ENCODE measurements at regions not wholly inside any gene's neighbourhood (a gene's known extent, or its start where the extent isn't known, plus 50 kb on each side); places are given as distances from the start of the nearest gene placed in this dataset.
"Not testable (repeated sequence)": the region's sequence is repeated elsewhere in the genome, so short reads cannot be mapped to it uniquely, and the experiment has no call there.

- DNase-seq = peak; percentile 47
- H3K27ac Mint-ChIP-seq = peak overlapping the region in 1 of 6 donors; percentile 30
- no peaks in the 10 kb centered on the region for H3K9me3 Mint-ChIP-seq
- peak; percentile 45 to 67 for ATAC-seq (ENCODE audit: low read depth in 2 of 2)
- H3K36me3 Mint-ChIP-seq = no peaks in the 10 kb centered on the region
- H3K27me3 Mint-ChIP-seq = peaks cover 0 to 8% (median 0%) of the 10 kb centered on the region in 3 donors
- H3K4me3 Mint-ChIP-seq = peak overlapping the region in 5 of 8 donors; percentile 19 to 53 (median 35)
- H3K4me1 Mint-ChIP-seq = peaks cover 0 to 13% (median 5%) of the 10 kb centered on the region in 3 donors
These were observed 99.8 kb upstream of the FOXA2 start for GRCh38 chr20:22684072-22684762.

GRCh38 chr20:22684763-22685443 lies 100.5 kb upstream of the FOXA2 start:
- peak in 1 of 2 donors; percentile 21 for ATAC-seq (ENCODE audit: low read depth in 2 of 2)
- H3K4me3 Mint-ChIP-seq = peak overlapping the region in 4 of 8 donors; percentile 1 to 53 (median 38)

GRCh38 chr20:22686097-22686496 lies 101.7 kb upstream of the FOXA2 start:
- DNase-seq (no peak), ATAC-seq (ENCODE audit: low read depth in 2 of 2) (no peak)
- H3K27ac Mint-ChIP-seq = no peak overlapping the region
- H3K36me3 Mint-ChIP-seq = no peaks in the 10 kb centered on the region
- peaks cover 0 to 8% (median 0%) of the 10 kb centered on the region in 3 donors for H3K27me3 Mint-ChIP-seq
- no peaks in the 10 kb centered on the region for H3K9me3 Mint-ChIP-seq
- no peak overlapping the region for H3K4me3 Mint-ChIP-seq
- H3K4me1 Mint-ChIP-seq = peaks cover 0 to 13% (median 5%) of the 10 kb centered on the region in 3 donors

More at GRCh38 chr20:22684763-22685443, 100.5 kb upstream of the FOXA2 start:
- no peaks in the 10 kb centered on the region for H3K36me3 Mint-ChIP-seq
- H3K27me3 Mint-ChIP-seq = peaks cover 0 to 8% (median 0%) of the 10 kb centered on the region in 3 donors
- no peak for DNase-seq
- H3K4me1 Mint-ChIP-seq = peaks cover 0 to 13% (median 5%) of the 10 kb centered on the region in 3 donors
- H3K9me3 Mint-ChIP-seq = no peaks in the 10 kb centered on the region
- peak overlapping the region in 1 of 6 donors; percentile 33 for H3K27ac Mint-ChIP-seq

- peaks cover 0 to 8% (median 0%) of the 10 kb centered on the region in 3 donors for H3K27me3 Mint-ChIP-seq
- no peak overlapping the region for H3K4me3 Mint-ChIP-seq
- peaks cover 0 to 19% (median 5%) of the 10 kb centered on the region in 3 donors for H3K4me1 Mint-ChIP-seq
- no peak overlapping the region for H3K27ac Mint-ChIP-seq
- DNase-seq (no peak), ATAC-seq (ENCODE audit: low read depth in 2 of 2) (no peak)
- H3K9me3 Mint-ChIP-seq = no peaks in the 10 kb centered on the region
- H3K36me3 Mint-ChIP-seq = no peaks in the 10 kb centered on the region
These were observed 103.4 kb upstream of the FOXA2 start for GRCh38 chr20:22687676-22688349.

- Mint-ChIP-seq H3K9me3 (no peaks in the 10 kb centered on the region), H3K36me3 (no peaks in the 10 kb centered on the region), H3K27ac (no peak overlapping the region), H3K27me3 (peaks cover 0 to 8% (median 0%) of the 10 kb centered on the region in 3 donors), H3K4me3 (no peak overlapping the region), H3K4me1 (peaks cover 0 to 19% (median 5%) of the 10 kb centered on the region in 3 donors)
- ATAC-seq (ENCODE audit: low read depth in 2 of 2) = no peak
- no peak for DNase-seq
These were observed 104.1 kb upstream of the FOXA2 start for GRCh38 chr20:22688485-22688884.

GRCh38 chr20:22689266-22689665 lies 104.9 kb upstream of the FOXA2 start:
- ATAC-seq (ENCODE audit: low read depth in 2 of 2) = no peak
- H3K27ac Mint-ChIP-seq = no peak overlapping the region
- H3K9me3 Mint-ChIP-seq = no peaks in the 10 kb centered on the region
- peaks cover 0 to 17% (median 5%) of the 10 kb centered on the region in 3 donors for H3K4me1 Mint-ChIP-seq
- peaks cover 0 to 8% (median 0%) of the 10 kb centered on the region in 3 donors for H3K27me3 Mint-ChIP-seq
- no peak for DNase-seq
- no peaks in the 10 kb centered on the region for H3K36me3 Mint-ChIP-seq
- H3K4me3 Mint-ChIP-seq = no peak overlapping the region

GRCh38 chr20:22690000-22690399 lies 105.6 kb upstream of the FOXA2 start:
- Mint-ChIP-seq H3K4me1 (peaks cover 0 to 9% (median 0%) of the 10 kb centered on the region in 3 donors), H3K36me3 (no peaks in the 10 kb centered on the region), H3K27me3 (peaks cover 0 to 8% (median 0%) of the 10 kb centered on the region in 3 donors), H3K4me3 (no peak overlapping the region), H3K9me3 (no peaks in the 10 kb centered on the region), H3K27ac (peak overlapping the region in 1 of 6 donors; percentile 46)
- ATAC-seq (ENCODE audit: low read depth in 2 of 2) = no peak
- DNase-seq = no peak

- no peak for DNase-seq
These were observed 106.3 kb upstream of the FOXA2 start for GRCh38 chr20:22690616-22691179.

GRCh38 chr20:22691369-22692118 lies 107.2 kb upstream of the FOXA2 start:
- peak; percentile 44 for DNase-seq
- Mint-ChIP-seq H3K36me3 (no peaks in the 10 kb centered on the region), H3K27me3 (peaks cover 0 to 8% (median 0%) of the 10 kb centered on the region in 3 donors), H3K9me3 (no peaks in the 10 kb centered on the region), H3K4me3 (peak overlapping the region in 1 of 8 donors; percentile 48), H3K27ac (peak overlapping the region in 1 of 6 donors; percentile 70), H3K4me1 (peaks cover 0 to 6% (median 0%) of the 10 kb centered on the region in 3 donors)
- ATAC-seq (ENCODE audit: low read depth in 2 of 2) = peak; percentile 50 to 65

More at GRCh38 chr20:22690616-22691179, 106.3 kb upstream of the FOXA2 start:
- no peak for ATAC-seq (ENCODE audit: low read depth in 2 of 2)
- H3K27ac Mint-ChIP-seq = no peak overlapping the region
- no peaks in the 10 kb centered on the region for H3K36me3 Mint-ChIP-seq
- no peaks in the 10 kb centered on the region for H3K9me3 Mint-ChIP-seq
- no peak overlapping the region for H3K4me3 Mint-ChIP-seq
- H3K4me1 Mint-ChIP-seq = peaks cover 0 to 6% (median 0%) of the 10 kb centered on the region in 3 donors
- peaks cover 0 to 8% (median 0%) of the 10 kb centered on the region in 3 donors for H3K27me3 Mint-ChIP-seq

GRCh38 chr20:22692119-22692475 lies 107.7 kb upstream of the FOXA2 start:
- DNase-seq (no peak), ATAC-seq (ENCODE audit: low read depth in 2 of 2) (no peak)
- Mint-ChIP-seq H3K4me1 (peaks cover 0 to 6% (median 0%) of the 10 kb centered on the region in 3 donors), H3K4me3 (no peak overlapping the region), H3K27ac (no peak overlapping the region), H3K36me3 (no peaks in the 10 kb centered on the region), H3K9me3 (no peaks in the 10 kb centered on the region), H3K27me3 (peaks cover 0 to 8% (median 0%) of the 10 kb centered on the region in 3 donors)

- H3K4me3 Mint-ChIP-seq; ATAC-seq (ENCODE audit: low read depth in 2 of 2); H3K27ac Mint-ChIP-seq; H3K36me3 Mint-ChIP-seq; H3K27me3 Mint-ChIP-seq; DNase-seq; H3K4me1 Mint-ChIP-seq; H3K9me3 Mint-ChIP-seq: not testable (repeated sequence)
These were observed 108.2 kb upstream of the FOXA2 start for GRCh38 chr20:22692620-22693019.

GRCh38 chr20:22696759-22697158 lies 112.4 kb upstream of the FOXA2 start:
- Mint-ChIP-seq H3K36me3 (peaks cover 0 to under 1% of the 10 kb centered on the region in 2 donors), H3K9me3 (peaks cover 0 to 4% (median 0%) of the 10 kb centered on the region in 7 donors), H3K4me1 (peaks cover 0 to under 1% (median 0%) of the 10 kb centered on the region in 3 donors), H3K4me3 (no peak overlapping the region), H3K27me3 (no peaks in the 10 kb centered on the region), H3K27ac (no peak overlapping the region)
- ATAC-seq (ENCODE audit: low read depth in 2 of 2) (no peak), DNase-seq (no peak)
